Transverse colon (tissue), 4 donors: ENCODE measurements at regions not wholly inside any gene's neighbourhood (a gene's known extent, or its start where the extent isn't known, plus 50 kb on each side); places are given as distances from the start of the nearest gene placed in this dataset.

Experiments
- DNase-seq: peaks from one replicate; pipeline ENCODE4 v3.0.0-alpha.2; 2019
- H3K27ac ChIP-seq, 4 donors: fragments of 200-600 bp; sonication (generic); 2 replicates each; pipeline ENCODE4 v1.5.1; 2016 to 2018; ENCODE audit warnings: inconsistent platforms in 4 of 4
- H3K27me3 ChIP-seq: fragments of 200-600 bp; sonication (generic); 2 replicates; pipeline ENCODE4 v1.5.1; 2017; ENCODE audit warnings: inconsistent platforms
- H3K36me3 ChIP-seq, 4 donors: fragments of 200-600 bp; sonication (generic); 2 replicates each; pipeline ENCODE4 v1.5.1; 2017 to 2019; ENCODE audit warnings: inconsistent platforms in 4 of 4
- H3K4me1 ChIP-seq, 4 donors: fragments of 200-600 bp; sonication (generic); 2 replicates each; pipeline ENCODE4 v1.5.1; 2017 to 2020; ENCODE audit warnings: inconsistent platforms in 4 of 4
- H3K4me3 ChIP-seq, 4 donors: fragments of 200-600 bp; sonication (generic); 1 replicate in 1 of 4; 2 replicates in 3 of 4; pipeline versions ENCODE4 v1.5.1 to v1.6.1; 2017 to 2019; ENCODE audit warnings: inconsistent platforms in 4 of 4
- H3K9me3 ChIP-seq, 2 donors: fragments of 200-600 bp; sonication (generic); 2 replicates each; pipeline ENCODE4 v1.5.1; 2017 to 2019; ENCODE audit warnings: inconsistent platforms in 2 of 2
- CTCF ChIP-seq, 5 experiments: fragments of 200-600 bp in 3 of 5; fragments of 450-650 bp in 2 of 5; sonication (generic) in 3 of 5; IDR thresholded peaks; 1 replicate in 2 of 5; 2 replicates in 3 of 5; pipeline ENCODE4 v1.5.1; 2016 to 2017; ENCODE audit warnings: antibody characterized with exemption in 5 of 5, inconsistent platforms in 3 of 5, mild to moderate bottlenecking in 2 of 5, moderate library complexity in 1 of 5
- EP300 ChIP-seq: sonication (generic); formaldehyde crosslinking; IDR thresholded peaks from one replicate; pipeline ENCODE4 v1.6.1; 2017; ENCODE audit warnings: antibody characterized with exemption, low read depth
- POLR2A ChIP-seq: fragments of 450-650 bp; IDR thresholded peaks from one replicate; pipeline ENCODE4 v1.6.1; 2016; ENCODE audit warnings: antibody characterized with exemption, mild to moderate bottlenecking, moderate library complexity
- POLR2AphosphoS5 ChIP-seq, 3 donors: sonication (generic); formaldehyde crosslinking; IDR thresholded peaks; one replicate each; pipeline ENCODE4 v1.6.1; 2016; ENCODE audit warnings: antibody characterized with exemption in 3 of 3
- WGBS, 2 donors: methylation state at CpG; one replicate each; pipeline ENCODE4 v1.1.5; 2018; ENCODE audit warnings: low coverage in 1 of 2; 5-methylcytosine and 5-hydroxymethylcytosine counted together
- in situ Hi-C, 4 donors: fragments of 200-750 bp; cut with MboI; loops; one replicate each; pipeline versions ENCODE4 v1.15.0 to v1.15.1; 2017; ENCODE audit warnings: low sequenced_read_pairs in 3 of 4, low pct_ligation_motif_present in 1 of 4, low pct_unique_long_range_greater_than_20kb in 1 of 4
- intact Hi-C: fragments of 100-400 bp; cut with DNase I; formaldehyde crosslinking; loops from one replicate; pipeline ENCODE4 v1.15.1; 2023; ENCODE audit warnings: low total_unique reads

- H3K9me3 ChIP-seq, result no peaks in the 10 kb centered on the region
- TF ChIP-seq POLR2A (no peak), CTCF (IDR thresholded peaks at IDR 0.05) (no peak), POLR2AphosphoS5 (IDR thresholded peaks at IDR 0.05) (no peak), EP300 (no peak)
- in situ Hi-C loops, result loop anchor here (10.0 kb wide), 4 partner anchors 115 to 445 kb away; partner anchors contain the start of gene FOXF1 (in 3 of the 4)
- H3K4me1 ChIP-seq, result peaks cover 0 to 11% (median 2%) of the 10 kb centered on the region in 4 donors
- no peak overlapping the region for H3K4me3 ChIP-seq
- peak overlapping the region in 1 of 4 donors; percentile 87 for H3K27ac ChIP-seq
- intact Hi-C loops, result loop anchor here (2.0 to 10.0 kb wide), 4 partner anchors 118 to 439 kb away; no protein-coding TSS in a partner anchor
- 74 to 85% methylated on average over 3 to 15 of the region's 15 CpGs for WGBS, 2 donors
- DNase-seq, result no peak
- H3K36me3 ChIP-seq, result no peaks in the 10 kb centered on the region
- H3K27me3 ChIP-seq, result no peaks in the 10 kb centered on the region
Measured at GRCh38 chr16:86079255-86079885, 180.4 kb downstream of the IRF8 start.

- intact Hi-C loops (no loop called here), in situ Hi-C loops (no loop called here)
- no peaks in the 10 kb centered on the region for H3K27me3 ChIP-seq
- H3K4me1 ChIP-seq, result peaks cover 0 to 11% (median 2%) of the 10 kb centered on the region in 4 donors
- H3K36me3 ChIP-seq, result no peaks in the 10 kb centered on the region
- H3K4me3 ChIP-seq, result no peak overlapping the region
- H3K9me3 ChIP-seq, result no peaks in the 10 kb centered on the region
- WGBS, 2 donors, result 51 to 52% methylated on average over 5 to 13 of the region's 13 CpGs
- no peak for DNase-seq
- no peak overlapping the region for H3K27ac ChIP-seq
- TF ChIP-seq EP300 (no peak), POLR2AphosphoS5 (IDR thresholded peaks at IDR 0.05) (no peak), POLR2A (no peak), CTCF (IDR thresholded peaks at IDR 0.05) (no peak)
Measured at GRCh38 chr16:86080131-86080875, 181.3 kb downstream of the IRF8 start.

- Histone ChIP-seq H3K4me1 (peaks cover 0 to 11% (median 2%) of the 10 kb centered on the region in 4 donors), H3K27ac (no peak overlapping the region), H3K36me3 (no peaks in the 10 kb centered on the region), H3K4me3 (no peak overlapping the region), H3K9me3 (no peaks in the 10 kb centered on the region), H3K27me3 (no peaks in the 10 kb centered on the region)
- intact Hi-C loops (no loop called here), in situ Hi-C loops (no loop called here)
- TF ChIP-seq POLR2A, result no peak
- no peak for TF ChIP-seq CTCF (IDR thresholded peaks at IDR 0.05)
- no peak for TF ChIP-seq POLR2AphosphoS5 (IDR thresholded peaks at IDR 0.05)
- TF ChIP-seq EP300, result no peak
- no peak for DNase-seq
- 78 to 87% methylated on average over 4 to 6 of the region's 6 CpGs for WGBS, 2 donors
Measured at GRCh38 chr16:86080982-86081381, 182.0 kb downstream of the IRF8 start.

GRCh38 chr16:86082418-86083030, 183.6 kb downstream of the IRF8 start:
- Histone ChIP-seq H3K27ac (no peak overlapping the region), H3K9me3 (no peaks in the 10 kb centered on the region), H3K27me3 (no peaks in the 10 kb centered on the region), H3K4me3 (no peak overlapping the region), H3K4me1 (peaks cover 0 to 11% (median 2%) of the 10 kb centered on the region in 4 donors), H3K36me3 (no peaks in the 10 kb centered on the region)
- no peak for DNase-seq
- in situ Hi-C loops, result no loop called here
- no peak for TF ChIP-seq POLR2AphosphoS5 (IDR thresholded peaks at IDR 0.05)
- no peak for TF ChIP-seq CTCF (IDR thresholded peaks at IDR 0.05)
- no peak for TF ChIP-seq EP300
- no peak for TF ChIP-seq POLR2A
- intact Hi-C loops, result no loop called here
- WGBS, 2 donors, result 33 to 54% methylated on average over 1 to 10 of the region's 10 CpGs
